Left renal cortex interstitium (tissue), 4 donors: ENCODE measurements at regions not wholly inside any gene's neighbourhood (a gene's known extent, or its start where the extent isn't known, plus 50 kb on each side); places are given as distances from the start of the nearest gene placed in this dataset.
A peak's percentile ranks its signal among the peaks of the same experiment; 100 is the strongest.

Experiments
- DNase-seq, 4 donors: peaks; one replicate each; pipeline ENCODE4 v3.0.0-alpha.2; 2013; ENCODE audit warnings: low read depth in 4 of 4, low spot score in 2 of 4, missing footprints in 1 of 4

GRCh38 chr5:98401656-98402055 is 371.8 kb upstream of the RGMB start:
- no peak for DNase-seq

GRCh38 chr5:98402130-98402529 is 371.3 kb upstream of the RGMB start:
- DNase-seq = no peak

- no peak for DNase-seq
Observed at GRCh38 chr5:98403131-98403530, 370.3 kb upstream of the RGMB start.

- no peak for DNase-seq
Observed at GRCh38 chr5:98414938-98415337, 358.5 kb upstream of the RGMB start.

GRCh38 chr5:98415663-98416062 is 357.8 kb upstream of the RGMB start:
- DNase-seq = no peak

- DNase-seq = no peak
Observed at GRCh38 chr5:98416541-98416940, 356.9 kb upstream of the RGMB start.

GRCh38 chr5:98419825-98420224 is 353.6 kb upstream of the RGMB start:
- no peak for DNase-seq

GRCh38 chr5:98424681-98425450 is 348.6 kb upstream of the RGMB start:
- DNase-seq = peak; percentile 9 to 34 (median 30)

- DNase-seq = no peak
Observed at GRCh38 chr5:98425640-98426039, 347.8 kb upstream of the RGMB start.

- no peak for DNase-seq
Observed at GRCh38 chr5:98428806-98429205, 344.7 kb upstream of the RGMB start.

- no peak for DNase-seq
Observed at GRCh38 chr5:98432378-98432777, 341.1 kb upstream of the RGMB start.

- no peak for DNase-seq
Observed at GRCh38 chr5:98433022-98433421, 340.4 kb upstream of the RGMB start.

- DNase-seq = no peak
Observed at GRCh38 chr5:98433673-98434072, 339.8 kb upstream of the RGMB start.

GRCh38 chr5:98436667-98437066 is 336.8 kb upstream of the RGMB start:
- no peak for DNase-seq

- DNase-seq = no peak
Observed at GRCh38 chr5:98442448-98442847, 331.0 kb upstream of the RGMB start.

GRCh38 chr5:98443881-98444280 is 329.6 kb upstream of the RGMB start:
- DNase-seq = no peak

- no peak for DNase-seq
Observed at GRCh38 chr5:98453296-98453695, 320.2 kb upstream of the RGMB start.

- DNase-seq = no peak
Observed at GRCh38 chr5:98454407-98454806, 319.1 kb upstream of the RGMB start.

GRCh38 chr5:98454904-98455303 is 318.6 kb upstream of the RGMB start:
- no peak for DNase-seq

GRCh38 chr5:98455665-98456064 is 317.8 kb upstream of the RGMB start:
- DNase-seq = no peak

- DNase-seq = no peak
Observed at GRCh38 chr5:98458004-98458403, 315.5 kb upstream of the RGMB start.

- DNase-seq = no peak
Observed at GRCh38 chr5:98458726-98459125, 314.7 kb upstream of the RGMB start.

- no peak for DNase-seq
Observed at GRCh38 chr5:98460536-98460935, 312.9 kb upstream of the RGMB start.
